Liver (tissue), 7 donors: ENCODE measurements at regions not wholly inside any gene's neighbourhood (a gene's known extent, or its start where the extent isn't known, plus 50 kb on each side); places are given as distances from the start of the nearest gene placed in this dataset.

ENCODE experiments used
- DNase-seq: peaks from one replicate; pipeline ENCODE4 v3.0.0-alpha.2; 2017; ENCODE audit warnings: low spot score
- H3K27ac ChIP-seq, 2 donors: one replicate each; pipeline ENCODE4 v1.7.0; 2013; ENCODE audit warnings: inconsistent platforms in 2 of 2, low read length in 2 of 2, control low read depth in 1 of 2, low read depth in 1 of 2, mild to moderate bottlenecking in 1 of 2
- H3K27me3 ChIP-seq, 4 donors: one replicate each; pipeline versions ENCODE4 v1.6.1 to v1.7.0; 2013; ENCODE audit warnings: low read length in 3 of 4, inconsistent platforms in 1 of 4, mild to moderate bottlenecking in 1 of 4, moderate library complexity in 1 of 4; ENCODE audit not compliant: control insufficient read depth in 4 of 4, insufficient read depth in 4 of 4
- H3K36me3 ChIP-seq, 4 donors: one replicate each; pipeline versions ENCODE4 v1.6.1 to v1.7.0; 2013; ENCODE audit warnings: low read length in 3 of 4, mild to moderate bottlenecking in 3 of 4, low read depth in 1 of 4, moderate library complexity in 1 of 4; ENCODE audit not compliant: control insufficient read depth in 4 of 4, insufficient read depth in 3 of 4
- H3K4me1 ChIP-seq, 4 donors: one replicate each; pipeline versions ENCODE4 v1.6.1 to v1.7.0; 2013; ENCODE audit warnings: low read length in 3 of 4, mild to moderate bottlenecking in 3 of 4, moderate library complexity in 1 of 4; ENCODE audit not compliant: control insufficient read depth in 4 of 4, insufficient read depth in 4 of 4
- H3K4me3 ChIP-seq, 3 donors: one replicate each; pipeline versions ENCODE4 v1.6.1 to v1.7.0; 2013; ENCODE audit warnings: low read length in 3 of 3, control low read depth in 1 of 3, low read depth in 1 of 3, mild to moderate bottlenecking in 1 of 3
- H3K9ac ChIP-seq, 2 donors: one replicate each; pipeline ENCODE4 v1.7.0; 2013; ENCODE audit warnings: low read length in 2 of 2, mild to moderate bottlenecking in 2 of 2, moderate library complexity in 2 of 2, control low read depth in 1 of 2, low read depth in 1 of 2
- H3K9me3 ChIP-seq, 4 donors: one replicate each; pipeline versions ENCODE4 v1.6.1 to v1.7.0; 2013; ENCODE audit warnings: low read length in 3 of 4; ENCODE audit not compliant: control insufficient read depth in 4 of 4
- EGR1 ChIP-seq, 2 donors: IDR thresholded peaks; 2 replicates each; pipeline ENCODE4 v1.6.1; 2016 to 2018; ENCODE audit warnings: antibody characterized with exemption in 2 of 2, low read depth in 2 of 2
- FOXA2 ChIP-seq: IDR thresholded peaks from 2 replicates; pipeline ENCODE4 v1.6.1; 2016; ENCODE audit warnings: antibody characterized with exemption
- GABPA ChIP-seq, 2 donors: IDR thresholded peaks in 1 of 2; conservative IDR thresholded peaks in 1 of 2; 2 replicates each; pipeline ENCODE4 v1.6.1; 2016; ENCODE audit warnings: antibody characterized with exemption in 2 of 2, mild to moderate bottlenecking in 1 of 2, moderate library complexity in 1 of 2
- HNF4A ChIP-seq, 2 donors: conservative IDR thresholded peaks; 2 replicates each; pipeline ENCODE4 v1.6.1; 2016; ENCODE audit warnings: antibody characterized with exemption in 2 of 2, mild to moderate bottlenecking in 2 of 2
- MAX ChIP-seq: IDR thresholded peaks from 2 replicates; pipeline ENCODE4 v1.6.1; 2016; ENCODE audit warnings: antibody characterized with exemption
- NR2F2 ChIP-seq: IDR thresholded peaks from 2 replicates; pipeline ENCODE4 v1.6.1; 2016; ENCODE audit warnings: antibody characterized with exemption
- RAD21 ChIP-seq, 2 donors: IDR thresholded peaks; 2 replicates each; pipeline ENCODE4 v1.6.1; 2016; ENCODE audit warnings: antibody characterized with exemption in 2 of 2, mild to moderate bottlenecking in 2 of 2
- RXRA ChIP-seq, 2 donors: IDR thresholded peaks; 2 replicates each; pipeline ENCODE4 v1.6.1; 2017 to 2018; ENCODE audit warnings: antibody characterized with exemption in 2 of 2, mild to moderate bottlenecking in 1 of 2
- SP1 ChIP-seq: IDR thresholded peaks from 2 replicates; pipeline ENCODE4 v1.6.1; 2018; ENCODE audit warnings: antibody characterized with exemption, mild to moderate bottlenecking
- ZBTB33 ChIP-seq: IDR thresholded peaks from 2 replicates; pipeline ENCODE4 v1.6.1; 2016; ENCODE audit warnings: antibody characterized with exemption
- WGBS: extraction: QIAGEN DNeasy Blood & Tissue Kit; methylation state at CpG from one replicate; pipeline ENCODE4 v1.1.7; 2013; 5-methylcytosine and 5-hydroxymethylcytosine counted together
- TF ChIP-seq, protein P1 (sequence below): IDR thresholded peaks from 2 replicates; pipeline ENCODE4 v1.6.1; 2016; ENCODE audit warnings: antibody characterized with exemption, mild to moderate bottlenecking
- donor health status: healthy.
- donor health status: healthy.
- donor health status: healthy.
- donor health status: healthy.

DNA sequence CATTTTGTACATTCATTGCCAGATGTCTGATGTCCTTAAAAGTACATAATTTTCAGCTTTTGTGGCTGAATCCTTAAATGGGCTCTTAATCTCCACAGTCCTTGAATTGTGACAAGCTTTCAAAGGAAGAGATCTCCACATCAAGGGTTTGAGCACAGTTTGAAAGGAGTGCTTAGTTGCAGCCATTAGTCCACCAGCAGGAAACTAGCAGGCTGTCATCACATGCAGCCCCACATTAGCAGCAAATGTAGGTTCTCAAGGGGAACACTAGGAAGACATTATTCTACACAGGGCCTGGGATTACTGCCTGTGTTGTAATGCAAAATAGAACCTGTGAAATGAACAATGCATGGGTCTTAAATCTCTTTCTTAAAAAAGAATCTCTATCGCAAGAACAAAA lies 173.2 kb downstream of the CBLL2 start:
- Histone ChIP-seq H3K4me3 (no peak overlapping the region), H3K4me1 (no peaks in the 10 kb centered on the region), H3K27ac (no peak overlapping the region), H3K27me3 (peaks cover 0 to 3% (median 0%) of the 10 kb centered on the region in 4 donors), H3K36me3 (no peaks in the 10 kb centered on the region), H3K9me3 (no peaks in the 10 kb centered on the region), H3K9ac (no peak overlapping the region)
- no peak for TF ChIP-seq FOXA2
- no peak for TF ChIP-seq RAD21 (IDR thresholded peaks at IDR 0.05)
- TF ChIP-seq RXRA (IDR thresholded peaks at IDR 0.05): no peak
- TF ChIP-seq, protein P1, sequence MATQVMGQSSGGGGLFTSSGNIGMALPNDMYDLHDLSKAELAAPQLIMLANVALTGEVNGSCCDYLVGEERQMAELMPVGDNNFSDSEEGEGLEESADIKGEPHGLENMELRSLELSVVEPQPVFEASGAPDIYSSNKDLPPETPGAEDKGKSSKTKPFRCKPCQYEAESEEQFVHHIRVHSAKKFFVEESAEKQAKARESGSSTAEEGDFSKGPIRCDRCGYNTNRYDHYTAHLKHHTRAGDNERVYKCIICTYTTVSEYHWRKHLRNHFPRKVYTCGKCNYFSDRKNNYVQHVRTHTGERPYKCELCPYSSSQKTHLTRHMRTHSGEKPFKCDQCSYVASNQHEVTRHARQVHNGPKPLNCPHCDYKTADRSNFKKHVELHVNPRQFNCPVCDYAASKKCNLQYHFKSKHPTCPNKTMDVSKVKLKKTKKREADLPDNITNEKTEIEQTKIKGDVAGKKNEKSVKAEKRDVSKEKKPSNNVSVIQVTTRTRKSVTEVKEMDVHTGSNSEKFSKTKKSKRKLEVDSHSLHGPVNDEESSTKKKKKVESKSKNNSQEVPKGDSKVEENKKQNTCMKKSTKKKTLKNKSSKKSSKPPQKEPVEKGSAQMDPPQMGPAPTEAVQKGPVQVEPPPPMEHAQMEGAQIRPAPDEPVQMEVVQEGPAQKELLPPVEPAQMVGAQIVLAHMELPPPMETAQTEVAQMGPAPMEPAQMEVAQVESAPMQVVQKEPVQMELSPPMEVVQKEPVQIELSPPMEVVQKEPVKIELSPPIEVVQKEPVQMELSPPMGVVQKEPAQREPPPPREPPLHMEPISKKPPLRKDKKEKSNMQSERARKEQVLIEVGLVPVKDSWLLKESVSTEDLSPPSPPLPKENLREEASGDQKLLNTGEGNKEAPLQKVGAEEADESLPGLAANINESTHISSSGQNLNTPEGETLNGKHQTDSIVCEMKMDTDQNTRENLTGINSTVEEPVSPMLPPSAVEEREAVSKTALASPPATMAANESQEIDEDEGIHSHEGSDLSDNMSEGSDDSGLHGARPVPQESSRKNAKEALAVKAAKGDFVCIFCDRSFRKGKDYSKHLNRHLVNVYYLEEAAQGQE: no peak
- no peak for TF ChIP-seq NR2F2
- DNase-seq: no peak
- 79% methylated on average over 1 of the region's 1 CpG for WGBS

GRCh38 chrX:22462959-22463358 lies 190.2 kb downstream of the CBLL2 start:
- no peak for DNase-seq
- no peak for TF ChIP-seq HNF4A (conservative IDR thresholded peaks at IDR 0.05)
- no peak for TF ChIP-seq GABPA (IDR thresholded peaks at IDR 0.05 in 1 of 2, conservative IDR thresholded peaks at IDR 0.05 in 1 of 2)
- TF ChIP-seq RAD21 (IDR thresholded peaks at IDR 0.05): no peak
- H3K27me3 ChIP-seq: no peaks in the 10 kb centered on the region
- 76% methylated on average over 2 of the region's 2 CpGs for WGBS
- H3K4me3 ChIP-seq: no peak overlapping the region
- no peaks in the 10 kb centered on the region for H3K36me3 ChIP-seq
- no peak overlapping the region for H3K27ac ChIP-seq
- H3K9me3 ChIP-seq: no peaks in the 10 kb centered on the region
- H3K4me1 ChIP-seq: no peaks in the 10 kb centered on the region
- no peak overlapping the region for H3K9ac ChIP-seq

- no peak for DNase-seq
- Histone ChIP-seq H3K27me3 (no peaks in the 10 kb centered on the region), H3K4me3 (no peak overlapping the region), H3K4me1 (no peaks in the 10 kb centered on the region), H3K27ac (no peak overlapping the region), H3K9ac (no peak overlapping the region), H3K36me3 (no peaks in the 10 kb centered on the region), H3K9me3 (peaks cover 0 to 5% (median 0%) of the 10 kb centered on the region in 4 donors)
- TF ChIP-seq SP1 (no peak), MAX (no peak), ZBTB33 (no peak), FOXA2 (no peak), EGR1 (IDR thresholded peaks at IDR 0.05; ENCODE audit: low read depth in 2 of 2) (no peak)
- WGBS: 58% methylated on average over 2 of the region's 2 CpGs
These were observed 194.9 kb downstream of the CBLL2 start for GRCh38 chrX:22467571-22467970.
